ENCODE measurements at regions not wholly inside any gene's neighbourhood (a gene's known extent, or its start where the extent isn't known, plus 50 kb on each side); places are given as distances from the start of the nearest gene placed in this dataset.

GRCh38 chr22:22703203-22703570, 58.8 kb downstream of the GGTLC2 start (continued):
- TF ChIP-seq ZNF576 (CRISPR knock-in tag; IDR thresholded peaks at IDR 0.05), result no peak
- no peak for TF ChIP-seq MAFG (CRISPR knock-in tag; IDR thresholded peaks at IDR 0.05)
- TF ChIP-seq CENPBD1 (CRISPR knock-in tag; IDR thresholded peaks at IDR 0.05; ENCODE audit: borderline replicate concordance, low read depth), result no peak
- no peak for TF ChIP-seq TP53 (CRISPR knock-in tag; conservative IDR thresholded peaks at IDR 0.05)
- no peak for TF ChIP-seq ZBTB33 (CRISPR knock-in tag; IDR thresholded peaks at IDR 0.05)
- no peak for TF ChIP-seq SMAD1 (CRISPR knock-in tag; IDR thresholded peaks at IDR 0.05; ENCODE audit: borderline replicate concordance, low read depth)

GRCh38 chr22:22703715-22704114, 59.3 kb downstream of the GGTLC2 start:
- FAIRE-seq (no peak), ATAC-seq (no peak; the same call in 2 of the 3 replicates), DNase-seq (ENCODE audit: low spot score) (no peak)
- H3K9me3 ChIP-seq (ENCODE audit: low read length), result no peaks in the 10 kb centered on the region
- H4K20me1 ChIP-seq (ENCODE audit: insufficient read depth, low read length), result no peaks in the 10 kb centered on the region
- 26% methylated on average over 1 of the region's 5 CpGs for WGBS (ENCODE audit: low lambda C conversion rate)
- H3K36me3 ChIP-seq (replicated peaks in 1 of 2; ENCODE audit: control insufficient read depth in 1 of 2, insufficient read depth in 2 of 2, low read length in 2 of 2), result no peaks in the 10 kb centered on the region
- H3K27ac ChIP-seq (ENCODE audit: extremely low read length, insufficient read depth, low read length), result no peak overlapping the region
- POLR2A ChIA-PET, result no interaction called here
- H3K9ac ChIP-seq (ENCODE audit: insufficient read depth, low read depth, low read length), result no peak overlapping the region
- H3K4me3 ChIP-seq (replicated peaks in 1 of 3; ENCODE audit: insufficient read depth in 1 of 3, low read depth in 2 of 3, low read length in 3 of 3), result no peak overlapping the region
- H3K4me1 ChIP-seq (ENCODE audit: insufficient read depth, low read length), result no peaks in the 10 kb centered on the region
- no peak overlapping the region for H2AFZ ChIP-seq (ENCODE audit: low read length)
- no peaks in the 10 kb centered on the region for H3K79me2 ChIP-seq (ENCODE audit: insufficient read depth, low read length)
- no TSS peak for BruUV-seq (replicated peaks)
- H3K4me2 ChIP-seq (ENCODE audit: low read depth, low read length), result no peak overlapping the region
- CTCF ChIA-PET (ENCODE audit: low intra/inter-chr PET ratio, low total read pairs), result no interaction called here
- H3K27me3 ChIP-seq (ENCODE audit: control insufficient read depth in 1 of 2, insufficient read depth in 2 of 2, low read length in 2 of 2), result peaks cover 0 to 6% of the 10 kb centered on the region in 2 experiments; a peak in 2 of 5 replicates
- intact Hi-C loops (cut with micrococcal nuclease; ENCODE audit: unreplicated experiment) (no loop called here), in situ Hi-C loops (cut with HindIII; ENCODE audit: extremely low pct_ligation_motif_present, low pct_unique_long_range_greater_than_20kb) (no loop called here)
- TF ChIP-seq TERF1 (CRISPR knock-in tag; IDR thresholded peaks at IDR 0.05) (no peak), ZBTB1 (CRISPR knock-in tag; IDR thresholded peaks at IDR 0.05; ENCODE audit: borderline replicate concordance) (no peak), NCOA2 (CRISPR knock-in tag; IDR thresholded peaks at IDR 0.05) (no peak), FOXA3 (CRISPR knock-in tag; IDR thresholded peaks at IDR 0.05) (no peak), ZNF318 (CRISPR knock-in tag; IDR thresholded peaks at IDR 0.05) (no peak), REXO4 (CRISPR knock-in tag; IDR thresholded peaks at IDR 0.05; ENCODE audit: borderline replicate concordance) (no peak)

Data from HepG2 (cell line).